C4-2B (cell line): ENCODE measurements at regions not wholly inside any gene's neighbourhood (a gene's known extent, or its start where the extent isn't known, plus 50 kb on each side); places are given as distances from the start of the nearest gene placed in this dataset.

Source experiments
- H3K27ac ChIP-seq: fragments of 450-650 bp; 2 replicates; pipeline ENCODE4 v1.5.1; 2017
- CTCF ChIP-seq: fragments of 450-650 bp; conservative IDR thresholded peaks from 2 replicates; pipeline ENCODE4 v1.5.1; 2017; ENCODE audit warnings: mild to moderate bottlenecking
- ZFX ChIP-seq: fragments of 450-650 bp; IDR thresholded peaks from 2 replicates; pipeline ENCODE4 v1.6.1; 2017

GRCh38 chr7:144991041-144991440, 155.2 kb upstream of the TPK1 start:
- H3K27ac ChIP-seq, result no peak overlapping the region
- TF ChIP-seq ZFX (no peak), CTCF (no peak)

GRCh38 chr7:144987686-144988085, 151.8 kb upstream of the TPK1 start:
- H3K27ac ChIP-seq, result no peak overlapping the region
- TF ChIP-seq ZFX (no peak), CTCF (no peak)

- TF ChIP-seq ZFX (no peak), CTCF (no peak)
- no peak overlapping the region for H3K27ac ChIP-seq
Measured at GRCh38 chr7:144982133-144982532, 146.3 kb upstream of the TPK1 start.

- no peak for TF ChIP-seq ZFX
- no peak for TF ChIP-seq CTCF
- H3K27ac ChIP-seq, result no peak overlapping the region
Measured at GRCh38 chr7:144975882-144976281, 140.0 kb upstream of the TPK1 start.

GRCh38 chr7:144969787-144970186, 133.9 kb upstream of the TPK1 start:
- H3K27ac ChIP-seq, result no peak overlapping the region
- no peak for TF ChIP-seq CTCF
- no peak for TF ChIP-seq ZFX

- no peak for TF ChIP-seq CTCF
- TF ChIP-seq ZFX, result no peak
- H3K27ac ChIP-seq, result no peak overlapping the region
Measured at GRCh38 chr7:144960763-144961162, 124.9 kb upstream of the TPK1 start.

GRCh38 chr7:144957998-144958397, 122.1 kb upstream of the TPK1 start:
- TF ChIP-seq CTCF (no peak), ZFX (no peak)
- H3K27ac ChIP-seq, result no peak overlapping the region
